Umbilical cord (tissue), 1 donor: ENCODE measurements at regions not wholly inside any gene's neighbourhood (a gene's known extent, or its start where the extent isn't known, plus 50 kb on each side); places are given as distances from the start of the nearest gene placed in this dataset.
A peak's percentile ranks its signal among the peaks of the same experiment; 100 is the strongest.

Source experiments
- DNase-seq: peaks from one replicate; pipeline ENCODE4 v3.0.0-alpha.2; 2015; ENCODE audit warnings: low spot score

DNA sequence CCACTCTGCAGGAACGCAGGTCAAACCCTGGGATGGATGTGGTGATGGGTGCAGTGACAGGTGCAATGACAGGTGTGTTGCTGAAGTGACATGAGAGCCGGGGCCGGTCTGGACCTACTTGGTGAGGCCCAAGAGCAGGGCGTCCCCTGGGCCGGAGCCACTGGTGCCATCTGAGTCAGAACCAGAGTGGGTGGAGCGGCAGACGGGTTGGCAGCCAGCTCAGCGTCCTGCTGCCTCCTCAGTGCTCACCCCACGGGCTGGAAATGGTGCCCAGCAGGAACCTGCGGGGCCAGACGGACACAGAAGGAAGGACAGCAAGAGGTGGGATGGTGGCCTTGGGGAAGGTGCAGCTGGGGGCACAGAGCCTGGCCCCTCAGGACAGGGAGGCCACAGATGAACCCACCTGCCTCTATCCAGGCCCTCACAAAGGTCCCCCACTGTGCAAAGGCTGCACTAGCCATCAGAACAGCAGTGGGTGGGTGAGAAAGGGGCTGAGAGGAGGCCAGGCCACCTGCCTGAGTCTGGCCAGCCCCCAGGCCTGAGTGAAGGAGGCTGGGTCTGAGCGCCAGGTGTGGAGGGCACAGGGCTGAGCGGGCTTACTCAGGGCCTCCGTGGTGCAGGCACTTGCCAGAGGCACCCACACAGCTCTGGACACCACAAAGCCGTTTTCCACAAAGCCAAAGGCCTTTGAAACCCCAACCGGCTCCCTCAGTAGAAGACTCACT lies 129.0 kb upstream of the PPP2R2D start:
- no peak for DNase-seq

DNA sequence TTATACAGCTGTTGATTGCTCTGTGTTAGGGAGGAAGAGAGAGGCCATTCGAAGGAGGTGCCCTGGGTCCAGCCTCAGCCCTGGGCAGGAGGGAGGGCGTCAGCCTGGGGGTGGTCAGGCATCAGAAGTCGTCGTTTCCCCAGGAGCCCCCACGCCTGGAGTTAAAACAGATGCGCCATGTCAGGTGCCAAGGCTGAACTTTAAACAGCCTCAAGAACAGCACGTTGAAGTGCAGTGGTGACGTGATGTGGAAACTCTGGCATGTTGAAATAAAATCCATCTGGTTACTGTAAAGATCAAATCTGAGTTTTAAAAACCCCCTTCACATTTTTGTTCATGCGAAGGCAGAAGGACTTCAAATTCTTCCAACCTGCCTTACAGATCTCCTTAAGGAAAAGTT lies 128.4 kb upstream of the PPP2R2D start:
- DNase-seq: peak; percentile 66

DNA sequence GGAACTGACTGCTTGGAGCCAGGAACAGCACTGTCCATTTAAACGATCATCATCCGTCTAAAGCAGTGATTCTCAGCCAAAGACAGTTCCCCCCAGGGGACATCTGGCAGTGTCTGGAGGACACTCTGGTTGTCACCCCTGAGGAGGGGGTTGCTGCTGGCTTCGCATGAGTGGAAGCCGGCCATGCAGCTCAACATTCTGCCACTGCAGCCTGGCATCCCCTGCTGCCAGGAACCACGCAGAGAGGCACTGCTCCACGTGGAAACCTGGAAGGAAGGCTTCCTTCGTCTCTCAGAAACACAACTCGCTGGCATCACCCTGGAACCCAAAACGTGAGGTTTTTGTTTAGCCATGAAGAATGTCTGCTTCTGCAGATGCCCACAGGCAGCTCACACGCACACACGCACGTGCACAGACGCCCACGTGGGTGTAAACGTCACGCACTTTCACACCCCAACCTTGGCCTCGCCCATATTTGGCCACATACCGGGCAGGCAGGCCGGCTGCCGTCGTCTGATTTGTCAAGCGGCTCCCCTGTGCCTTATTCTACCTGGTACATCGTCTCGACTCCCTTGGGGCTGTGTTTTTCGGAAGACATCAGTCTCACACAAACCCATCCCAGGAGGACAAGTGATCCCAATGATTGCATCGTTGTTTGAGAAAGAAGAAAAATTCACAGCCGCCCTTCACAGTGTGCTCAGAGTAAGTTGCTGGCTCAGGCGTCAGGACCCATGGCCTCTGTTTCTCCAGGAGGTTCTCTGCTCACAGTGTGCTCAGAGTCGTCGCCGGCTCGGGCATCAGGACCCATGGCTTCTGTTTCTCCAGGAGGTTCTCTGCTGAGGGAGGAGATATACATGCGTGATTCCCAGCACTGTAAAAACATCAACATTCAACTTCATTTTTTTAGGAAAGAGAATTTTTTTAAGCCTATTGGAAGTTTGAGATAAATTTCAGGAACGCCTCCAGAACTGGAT lies 127.2 kb upstream of the PPP2R2D start:
- DNase-seq: no peak

DNA sequence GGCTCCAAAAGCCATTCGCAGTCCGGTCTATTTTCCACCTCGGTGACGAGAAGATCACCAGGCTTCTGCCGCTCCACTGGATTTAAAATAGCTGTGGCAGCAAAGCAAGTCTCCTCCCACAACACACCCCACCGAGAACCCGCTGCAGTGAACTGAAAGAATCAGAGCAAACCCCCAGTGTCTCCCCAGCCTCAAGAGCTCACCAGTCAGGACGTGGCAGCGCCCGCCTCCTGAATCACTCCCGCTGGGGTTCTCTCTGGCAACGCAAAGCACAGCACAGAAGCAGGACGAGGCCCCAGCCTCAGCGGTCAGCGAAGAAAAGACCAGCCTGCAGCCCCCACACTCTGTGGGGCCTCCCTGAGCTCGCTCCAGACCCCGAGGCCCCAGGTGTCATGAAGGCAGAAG lies 126.1 kb upstream of the PPP2R2D start:
- no peak for DNase-seq

DNA sequence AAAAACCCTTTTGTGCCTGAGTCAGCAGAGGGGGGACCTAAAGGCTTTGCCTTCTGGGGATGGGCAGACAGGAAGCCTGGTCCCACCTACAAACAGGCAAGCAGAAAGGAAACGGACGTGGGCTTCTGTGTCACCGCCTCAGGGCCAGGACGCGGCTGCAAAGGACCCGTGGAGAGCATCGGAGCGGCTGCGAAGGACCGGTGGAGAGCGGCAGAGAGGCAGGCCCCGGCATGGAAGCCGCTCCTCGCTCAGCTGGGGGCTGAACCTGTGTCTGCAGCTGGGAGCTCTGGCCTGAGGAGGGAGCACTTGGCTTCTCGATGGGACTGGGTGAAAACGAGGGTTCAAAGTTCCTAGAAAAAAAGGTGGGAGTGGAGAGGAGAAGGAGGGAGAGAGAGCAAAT lies 125.4 kb upstream of the PPP2R2D start:
- DNase-seq: no peak

DNA sequence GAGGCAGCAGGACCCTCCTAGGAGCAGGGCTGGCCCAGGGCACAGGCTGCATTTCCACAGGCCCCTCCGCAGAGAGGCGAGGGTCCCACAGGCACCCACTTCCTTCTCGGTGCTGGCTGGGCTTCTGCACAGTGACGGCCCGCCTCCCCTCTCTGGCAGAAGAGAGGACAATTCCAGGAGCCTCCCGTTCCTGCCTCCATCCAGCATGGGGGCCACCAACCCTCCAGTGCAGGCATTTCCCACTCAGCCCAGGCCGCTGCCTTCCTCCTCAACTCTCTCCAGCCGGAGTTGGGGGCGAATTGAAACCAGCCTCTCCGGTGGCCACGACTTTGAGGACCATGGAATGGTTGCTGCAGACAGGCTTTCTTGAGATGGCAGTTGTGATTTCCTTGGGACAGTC lies 125.0 kb upstream of the PPP2R2D start:
- DNase-seq: no peak

DNA sequence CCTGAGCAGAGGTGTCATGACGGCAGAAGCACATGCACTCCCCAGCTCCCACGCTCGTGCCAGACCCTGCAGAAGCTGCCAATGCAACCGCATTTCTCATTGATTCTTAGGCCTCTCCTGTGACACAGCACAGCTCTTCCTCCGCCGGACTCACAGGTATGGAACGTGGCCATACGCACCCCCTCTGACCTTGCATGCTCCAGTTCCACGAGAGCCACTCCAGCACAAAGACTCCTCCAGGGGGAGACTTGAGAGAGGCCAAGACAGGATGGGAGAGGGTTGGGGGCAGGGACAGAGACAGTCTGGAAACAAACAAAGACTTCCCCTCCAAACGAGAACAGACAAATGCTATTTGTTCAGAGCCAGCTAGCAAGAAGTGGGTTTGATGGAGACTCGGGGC lies 124.3 kb upstream of the PPP2R2D start:
- DNase-seq: no peak

DNA sequence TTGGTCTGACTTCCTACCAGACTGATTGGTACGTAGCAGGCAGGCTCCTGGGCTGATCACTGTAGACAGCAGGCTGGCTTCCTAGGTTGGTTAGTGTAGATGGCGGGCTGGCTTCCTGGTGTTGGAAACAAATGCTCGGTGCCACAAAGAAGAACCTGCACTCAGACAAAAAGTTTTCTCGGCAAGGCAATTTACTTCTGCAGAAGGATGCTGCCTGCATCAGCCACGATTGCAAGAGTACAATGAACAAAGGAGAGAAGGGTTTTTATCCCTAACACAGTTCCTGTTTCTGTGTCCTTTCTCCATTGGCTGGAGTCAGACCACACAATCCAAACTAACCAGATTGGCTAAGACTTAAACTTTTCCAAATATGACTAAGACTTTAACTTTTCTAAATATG lies 123.6 kb upstream of the PPP2R2D start:
- no peak for DNase-seq

DNA sequence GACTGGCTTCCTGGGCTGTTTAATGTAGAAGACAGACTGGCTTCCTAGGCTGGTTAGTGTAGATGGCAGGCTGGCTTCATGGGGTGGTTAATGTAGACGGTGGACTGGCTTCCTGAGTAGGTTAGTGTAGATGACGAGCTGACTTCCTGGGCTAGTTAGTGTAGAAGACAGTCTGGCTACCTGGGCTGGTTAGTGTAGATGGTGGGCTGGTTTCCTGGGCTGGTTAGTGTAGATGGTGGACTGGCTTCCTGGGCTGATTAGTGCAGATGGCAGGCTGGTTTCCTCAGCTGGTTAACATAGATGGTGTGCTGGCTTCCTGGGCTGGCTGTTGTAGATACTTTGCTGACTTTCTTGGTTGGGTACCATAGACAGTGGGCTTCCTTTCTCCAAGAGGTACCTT lies 122.9 kb upstream of the PPP2R2D start:
- DNase-seq: no peak

DNA sequence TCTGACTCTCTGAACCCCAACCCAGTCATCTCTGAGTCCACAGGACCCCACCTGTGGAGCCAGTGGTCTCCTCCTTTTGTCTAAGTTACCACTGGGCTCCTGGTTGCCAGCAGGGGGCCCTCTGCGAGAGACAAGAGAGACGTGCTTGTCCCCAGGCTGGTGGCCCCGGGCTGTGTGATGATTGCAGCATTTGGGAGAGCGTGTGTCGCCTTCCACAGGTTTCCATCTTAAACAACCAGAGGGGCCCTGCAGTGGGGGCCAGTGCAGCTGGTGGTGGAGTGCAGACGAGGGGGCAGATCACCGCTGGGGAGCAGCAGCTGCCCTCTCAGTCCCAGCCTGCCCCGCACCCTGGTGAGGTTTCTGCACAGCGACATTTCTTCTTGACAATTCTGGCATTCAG lies 122.4 kb upstream of the PPP2R2D start:
- DNase-seq: no peak

DNA sequence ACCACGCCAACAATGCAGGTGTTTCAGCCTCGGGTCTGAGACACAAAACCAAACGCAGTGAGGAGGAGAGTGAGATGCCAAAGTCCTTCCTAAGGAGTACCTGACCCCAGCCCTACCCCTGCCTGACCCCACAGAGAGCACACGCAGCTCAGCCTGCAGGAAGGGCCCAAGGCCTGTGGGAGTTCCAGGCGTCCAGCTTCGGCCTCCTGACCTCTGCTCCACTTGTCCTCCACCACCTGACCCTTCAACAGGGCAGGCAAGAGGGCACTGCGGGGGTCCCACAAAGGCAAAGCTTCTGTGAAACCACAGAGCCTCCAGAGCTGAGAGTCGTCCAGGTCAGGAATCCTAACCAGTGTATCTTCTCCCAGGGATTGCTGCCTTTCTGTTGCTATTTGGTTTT lies 122.0 kb upstream of the PPP2R2D start:
- no peak for DNase-seq

DNA sequence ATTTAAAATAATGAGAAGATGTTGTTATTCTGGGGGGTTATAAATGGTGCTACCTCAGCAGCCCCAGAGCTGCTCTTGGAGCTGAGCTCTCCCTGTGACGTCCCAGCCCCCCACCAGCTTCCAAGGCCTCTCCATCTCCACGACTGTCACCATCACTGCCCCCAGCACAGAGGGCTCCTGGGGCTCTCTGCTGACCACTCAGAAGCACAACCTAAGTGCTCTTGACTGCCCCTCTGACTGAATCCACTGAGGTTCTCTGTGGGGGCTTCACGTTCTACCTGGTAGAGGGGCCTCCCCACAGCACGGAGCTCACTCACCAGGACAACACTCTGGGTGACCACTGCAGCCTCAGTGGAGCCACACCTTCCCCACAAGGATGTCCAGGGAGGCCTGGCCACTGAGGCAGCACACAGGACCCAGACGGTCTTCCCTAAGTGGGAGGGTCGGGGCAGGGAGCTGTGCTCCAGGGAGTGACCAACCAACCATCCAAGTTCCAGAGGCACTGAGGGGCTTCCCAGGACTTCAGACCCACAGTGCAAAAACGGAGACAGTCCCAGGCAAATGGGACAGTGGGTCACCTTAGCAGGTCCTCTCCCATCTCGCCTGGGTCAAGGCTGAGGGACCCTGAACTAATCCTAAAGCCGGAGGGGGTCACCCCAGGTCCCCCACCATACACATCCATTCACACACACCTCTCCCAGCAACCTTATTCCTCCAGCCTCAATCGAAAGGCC lies 121.0 kb upstream of the PPP2R2D start:
- no peak for DNase-seq

DNA sequence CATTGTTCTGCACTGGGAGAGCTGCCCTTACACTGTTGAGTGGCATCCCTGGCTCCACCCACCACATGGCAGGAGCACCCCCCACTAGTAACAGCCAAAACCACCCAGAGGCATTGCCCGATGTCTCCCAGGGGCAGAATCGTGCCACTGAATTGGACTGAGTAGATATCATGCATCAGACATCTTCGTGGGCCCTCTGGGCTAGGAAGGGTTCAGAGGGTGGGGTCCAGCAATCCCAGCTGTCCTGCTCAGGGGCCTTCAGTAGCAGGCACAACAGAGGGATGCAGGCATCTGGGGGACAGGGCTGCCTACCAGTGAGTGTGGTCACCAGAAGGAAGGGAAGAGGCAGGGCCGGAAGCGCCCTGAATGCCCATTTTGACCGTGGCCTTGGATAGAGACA lies 119.7 kb upstream of the PPP2R2D start:
- DNase-seq: no peak

DNA sequence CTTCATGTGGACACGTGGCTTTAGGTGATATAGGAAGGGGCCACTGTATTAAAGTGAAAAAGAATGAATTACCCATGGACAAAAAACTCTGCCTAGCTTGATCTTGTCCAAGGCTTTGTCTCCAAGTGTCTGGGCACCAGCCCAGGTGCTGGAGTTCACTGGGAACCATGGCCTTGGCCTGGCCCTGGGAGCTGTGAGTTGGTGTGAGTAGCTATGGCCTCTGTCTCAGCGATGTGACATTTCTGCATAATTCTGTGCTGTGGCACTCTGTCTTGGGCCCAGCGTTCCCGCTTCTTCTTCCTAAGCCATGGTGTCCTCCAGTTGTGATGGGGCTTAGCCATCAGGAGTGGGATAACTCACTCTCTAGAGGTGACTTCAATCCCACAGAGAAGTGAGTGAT lies 119.0 kb upstream of the PPP2R2D start:
- DNase-seq: no peak

DNA sequence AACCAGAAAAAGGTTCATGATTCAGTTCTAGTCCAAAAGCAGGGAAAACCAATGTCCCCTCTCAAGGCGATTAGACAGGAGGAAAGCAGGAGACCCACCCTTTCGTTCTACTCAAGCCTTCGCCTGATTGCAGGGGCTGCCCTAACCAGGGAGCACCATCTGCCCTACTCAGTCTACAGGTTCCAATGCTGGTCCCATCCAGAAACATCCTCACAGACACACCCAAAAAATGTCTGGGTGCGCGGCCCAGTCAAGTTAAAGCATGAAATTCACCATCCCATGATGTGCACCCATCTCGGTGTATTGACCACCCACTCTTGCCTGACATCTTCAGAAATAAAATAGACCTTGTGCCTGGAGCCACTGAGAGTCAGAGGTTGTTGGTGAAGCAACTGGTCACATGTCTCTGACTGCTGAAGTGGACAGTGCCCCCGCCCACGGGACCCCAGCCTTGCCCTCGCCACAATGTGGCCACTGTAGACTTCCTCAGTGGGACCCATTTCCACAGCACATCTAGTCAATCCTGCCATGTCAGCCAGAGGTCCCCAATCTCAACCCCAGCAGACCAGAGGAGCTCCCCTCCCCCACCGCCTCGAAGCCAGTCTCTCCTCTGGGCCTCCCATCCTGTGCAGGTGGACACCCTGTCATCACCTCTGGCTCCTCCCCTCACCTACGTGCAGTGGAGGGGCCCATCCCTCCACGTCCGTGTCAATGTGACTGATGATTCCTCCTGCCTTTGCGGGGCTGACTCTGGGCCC lies 116.3 kb upstream of the PPP2R2D start:
- no peak for DNase-seq

DNA sequence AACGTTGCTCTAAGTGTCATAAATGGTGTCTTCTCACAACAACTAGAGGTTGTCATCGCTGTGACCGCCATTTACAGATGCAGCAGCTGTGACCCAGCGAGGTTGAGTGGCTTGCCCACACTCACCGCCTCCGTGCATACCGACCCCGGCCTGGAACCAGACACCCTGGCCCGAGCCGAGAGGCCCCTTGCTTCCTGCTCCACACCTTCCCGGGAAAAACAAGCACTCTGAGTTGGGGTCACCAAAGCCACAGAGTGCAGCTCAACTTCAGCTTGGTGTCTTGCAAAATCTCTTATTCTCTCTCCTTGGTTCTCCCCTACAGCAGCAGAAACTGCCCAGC lies 115.7 kb upstream of the PPP2R2D start:
- DNase-seq: no peak

DNA sequence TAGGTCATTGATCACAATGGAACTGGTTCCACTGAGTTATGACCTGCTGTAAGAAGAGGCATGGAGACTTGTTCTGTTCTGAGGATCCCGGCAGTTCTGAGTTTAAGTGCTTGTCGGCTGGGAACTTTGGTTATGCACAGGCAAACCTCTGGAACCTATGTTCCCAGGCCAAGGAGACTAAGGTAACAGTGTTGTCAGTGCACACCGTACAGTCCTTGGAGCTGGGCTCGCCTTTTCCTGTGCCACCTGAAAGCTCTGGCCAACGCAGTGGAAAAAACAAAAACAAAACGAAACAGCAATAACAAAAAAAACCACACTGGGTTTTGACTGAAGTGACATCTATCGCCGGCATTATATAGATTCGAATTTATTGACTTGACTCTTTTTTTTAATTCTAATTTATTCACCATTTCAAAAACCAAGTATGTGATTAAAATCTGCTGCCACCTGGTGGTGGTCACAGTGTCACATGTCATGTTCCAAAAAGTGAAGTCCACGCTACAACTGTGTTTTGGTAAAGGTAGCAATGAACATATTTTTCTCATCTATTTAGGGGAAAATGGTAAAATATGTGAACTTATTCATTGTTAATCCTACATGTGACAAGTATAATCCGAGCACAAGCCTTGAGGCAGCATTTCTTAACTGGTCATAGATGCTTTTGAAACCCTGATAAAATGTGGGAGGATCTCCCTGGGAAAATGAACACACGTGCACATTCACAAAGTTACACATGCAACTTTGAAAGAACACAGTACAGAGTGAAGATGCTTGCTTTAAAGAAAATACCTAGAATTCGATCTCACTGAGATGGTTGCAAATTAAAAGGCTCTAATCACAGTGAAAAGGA lies 113.8 kb upstream of the PPP2R2D start:
- peak; percentile 48 for DNase-seq

DNA sequence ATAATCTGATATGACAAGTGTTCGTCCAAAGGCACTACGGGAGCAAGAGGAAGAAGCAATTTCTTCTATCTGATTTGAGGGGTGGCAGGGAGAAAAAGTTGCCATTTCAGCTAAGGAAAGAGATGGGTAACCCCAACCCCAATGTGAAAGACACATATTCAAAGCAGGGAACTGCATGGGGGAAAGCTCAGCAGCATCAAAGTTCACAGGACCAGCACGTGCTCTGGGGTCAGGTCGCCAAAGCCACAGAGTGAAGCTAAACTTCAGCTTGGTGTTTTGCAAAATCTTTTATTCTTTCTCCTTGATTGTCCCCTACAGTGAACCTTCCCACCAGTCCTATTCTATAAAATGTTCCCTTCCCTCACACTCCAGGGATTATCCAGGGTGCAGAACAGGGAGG lies 112.8 kb upstream of the PPP2R2D start:
- DNase-seq: no peak

DNA sequence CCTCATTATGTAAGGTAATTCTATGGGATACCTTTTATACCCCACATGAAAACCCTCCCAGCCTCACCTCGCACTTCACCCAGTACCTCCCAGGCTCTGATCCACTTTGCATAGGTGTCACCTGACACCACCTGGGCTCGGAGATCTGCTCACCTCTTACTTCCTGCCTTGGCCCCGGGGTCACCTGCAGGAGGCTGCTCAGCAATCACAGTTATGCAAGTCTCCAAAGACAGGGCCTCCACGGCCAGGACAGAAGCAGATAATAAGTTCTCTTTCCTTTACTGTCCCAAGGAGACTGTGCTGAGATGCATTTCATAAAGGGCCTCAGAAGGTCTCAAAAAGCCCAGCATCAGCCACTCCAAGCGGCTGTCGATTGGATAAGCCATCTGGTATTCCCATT lies 112.4 kb upstream of the PPP2R2D start:
- DNase-seq: no peak

DNA sequence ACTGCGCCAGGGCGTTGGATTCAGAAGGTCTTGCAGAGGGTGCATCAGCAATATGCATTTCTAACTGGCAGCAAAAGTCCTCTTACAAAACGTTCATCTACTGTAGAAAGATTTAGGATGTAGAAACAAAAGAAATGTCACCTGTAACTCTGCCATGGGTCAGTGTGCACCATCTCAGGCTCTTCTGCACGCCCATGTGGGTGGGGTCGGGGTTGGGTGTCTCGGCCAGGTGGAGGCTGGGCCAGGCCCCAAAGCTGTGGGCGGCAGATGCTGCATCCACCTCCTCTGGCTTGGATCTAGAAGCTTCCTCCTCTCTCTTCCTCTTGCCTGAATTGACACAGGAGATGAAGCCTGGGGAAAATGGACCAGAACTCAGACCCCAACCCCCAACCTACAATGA lies 111.3 kb upstream of the PPP2R2D start:
- no peak for DNase-seq

DNA sequence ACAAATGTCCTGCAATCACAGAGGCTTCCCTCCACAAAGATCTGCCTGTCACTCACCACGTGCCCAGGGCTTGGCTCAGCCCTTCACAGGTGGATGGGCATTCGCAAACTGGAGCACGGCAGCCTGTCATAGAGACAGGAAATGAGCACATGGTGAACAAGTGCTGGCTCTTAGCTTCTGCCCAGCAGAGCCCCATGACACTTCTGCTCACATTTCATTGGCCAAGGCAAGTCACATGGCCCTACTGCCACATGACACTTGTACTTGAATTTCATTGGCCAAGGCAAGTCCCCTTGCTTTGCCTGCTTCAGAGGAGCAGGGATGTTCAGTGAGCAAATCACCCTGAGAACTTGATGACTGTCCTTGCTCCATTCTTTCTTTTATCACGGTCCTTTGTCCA lies 110.8 kb upstream of the PPP2R2D start:
- DNase-seq: no peak
